WTC11 (cell line): ENCODE measurements at regions not wholly inside any gene's neighbourhood (a gene's known extent, or its start where the extent isn't known, plus 50 kb on each side); places are given as distances from the start of the nearest gene placed in this dataset.

Experiments
- ATAC-seq: fragments of 200-7000 bp; cut with Tn5 transposase; 2 replicates; pipeline ENCODE4 v1.10.0; 2021; ENCODE audit warnings: mild to moderate bottlenecking, moderate library complexity
- CTCF ChIA-PET: fragments of 300-600 bp; sonication (Branson Sonifier 250); formaldehyde crosslinking; loops from one replicate; lab custom pipeline; 2021; ENCODE audit warnings: antibody characterized with exemption; lab: Charles Lee
- POLR2A ChIA-PET: fragments of 350-600 bp; sonication (Branson Sonifier 250); formaldehyde crosslinking; loops from one replicate; lab custom pipeline; 2021; ENCODE audit warnings: antibody characterized with exemption; lab: Charles Lee
- DNase-seq: peaks from one replicate; pipeline ENCODE4 v3.0.0; 2021; ENCODE audit warnings: low spot score
- H3K27ac Mint-ChIP-seq: 2 replicates; pipeline ENCODE4 v1.8.0; 2021; ENCODE audit warnings: mixed read lengths
- H3K27me3 Mint-ChIP-seq: 2 replicates; pipeline ENCODE4 v1.8.0; 2021; ENCODE audit warnings: low read depth, mild to moderate bottlenecking, moderate library complexity, mixed read lengths
- H3K36me3 Mint-ChIP-seq: 2 replicates; pipeline ENCODE4 v1.8.0; 2021; ENCODE audit warnings: mixed read lengths
- H3K4me1 Mint-ChIP-seq: 2 replicates; pipeline ENCODE4 v1.8.0; 2022; ENCODE audit warnings: mixed read lengths
- H3K4me3 Mint-ChIP-seq: 2 replicates; pipeline ENCODE4 v1.8.0; 2021; ENCODE audit warnings: mild to moderate bottlenecking, moderate library complexity, mixed read lengths
- H3K9me3 Mint-ChIP-seq: 2 replicates; pipeline ENCODE4 v1.8.0; 2021; ENCODE audit warnings: mixed read lengths
- ESRRA ChIP-seq: sonication (generic); formaldehyde crosslinking; IDR thresholded peaks from 2 replicates; pipeline ENCODE4 v1.8.1; 2022; ENCODE audit warnings: mild to moderate bottlenecking, missing genetic modification reagents, borderline replicate concordance
- FOXJ3 ChIP-seq: sonication (generic); formaldehyde crosslinking; IDR thresholded peaks from 2 replicates; pipeline ENCODE4 v1.9.0; 2021; ENCODE audit warnings: missing genetic modification reagents, mild to moderate bottlenecking, borderline replicate concordance
- FOXK1 ChIP-seq: sonication (generic); formaldehyde crosslinking; IDR thresholded peaks from 2 replicates; pipeline ENCODE4 v1.8.0; 2022; ENCODE audit warnings: mild to moderate bottlenecking, moderate library complexity, missing genetic modification reagents
- HMGA2 ChIP-seq: fragments of 250-450 bp; sonication (Bioruptor Pico); IDR thresholded peaks from 2 replicates; pipeline ENCODE4 v1.4.0; 2021; ENCODE audit warnings: mild to moderate bottlenecking, moderate library complexity
- MYBL2 ChIP-seq: sonication (generic); formaldehyde crosslinking; IDR thresholded peaks from 2 replicates; pipeline ENCODE4 v1.8.1; 2023; ENCODE audit warnings: mild to moderate bottlenecking, moderate library complexity, missing genetic modification reagents
- NFATC4 ChIP-seq: fragments of 250-450 bp; sonication (Bioruptor Pico); IDR thresholded peaks from 2 replicates; pipeline ENCODE4 v1.9.0; 2021; ENCODE audit warnings: mild to moderate bottlenecking
- SP1 ChIP-seq: sonication (generic); formaldehyde crosslinking; conservative IDR thresholded peaks from 2 replicates; pipeline ENCODE4 v1.8.1; 2022; ENCODE audit warnings: missing genetic modification reagents
- TEAD4 ChIP-seq: sonication (generic); formaldehyde crosslinking; IDR thresholded peaks from 2 replicates; pipeline ENCODE4 v1.8.0; 2022; ENCODE audit warnings: mild to moderate bottlenecking, missing genetic modification reagents
- ZBTB21 ChIP-seq: sonication (generic); formaldehyde crosslinking; IDR thresholded peaks from 2 replicates; pipeline ENCODE4 v1.8.1; 2023; ENCODE audit warnings: mild to moderate bottlenecking, missing genetic modification reagents, borderline replicate concordance
- ZNF219 ChIP-seq: sonication (generic); formaldehyde crosslinking; IDR thresholded peaks from 2 replicates; pipeline ENCODE4 v1.8.0; 2023; ENCODE audit warnings: missing genetic modification reagents, mild to moderate bottlenecking, borderline replicate concordance
- ZNF232 ChIP-seq: sonication (generic); formaldehyde crosslinking; IDR thresholded peaks from 2 replicates; pipeline ENCODE4 v1.8.0; 2022; ENCODE audit warnings: mild to moderate bottlenecking, missing genetic modification reagents
- TF ChIP-seq, protein P1 (sequence below): sonication (generic); formaldehyde crosslinking; IDR thresholded peaks from 2 replicates; pipeline ENCODE4 v1.8.0; 2023; ENCODE audit warnings: missing genetic modification reagents, mild to moderate bottlenecking, borderline replicate concordance
- TF ChIP-seq, protein P2 (sequence below): sonication (generic); formaldehyde crosslinking; IDR thresholded peaks from 2 replicates; pipeline ENCODE4 v1.8.1; 2022; ENCODE audit warnings: low read depth, missing genetic modification reagents, borderline replicate concordance
- TF ChIP-seq, protein P3 (sequence below): sonication (generic); formaldehyde crosslinking; IDR thresholded peaks from 2 replicates; pipeline ENCODE4 v1.8.0; 2023; ENCODE audit warnings: missing genetic modification reagents
- TF ChIP-seq, protein P4 (sequence below): fragments of 250-450 bp; sonication (Bioruptor Pico); IDR thresholded peaks from 2 replicates; pipeline ENCODE4 v1.9.0; 2021; ENCODE audit warnings: mild to moderate bottlenecking
- TF ChIP-seq, protein P5 (sequence below): sonication (generic); formaldehyde crosslinking; IDR thresholded peaks from 2 replicates; pipeline ENCODE4 v1.8.1; 2022; ENCODE audit warnings: missing genetic modification reagents, borderline replicate concordance
- TF ChIP-seq, protein P6 (sequence below): sonication (generic); formaldehyde crosslinking; IDR thresholded peaks from 2 replicates; pipeline ENCODE4 v1.8.0; 2022; ENCODE audit warnings: mild to moderate bottlenecking, missing genetic modification reagents
- TF ChIP-seq, protein P7 (sequence below): sonication (generic); formaldehyde crosslinking; IDR thresholded peaks from 2 replicates; pipeline ENCODE4 v1.8.1; 2023; ENCODE audit warnings: mild to moderate bottlenecking, missing genetic modification reagents
- TF ChIP-seq, protein P8 (sequence below): sonication (generic); formaldehyde crosslinking; IDR thresholded peaks from 2 replicates; pipeline ENCODE4 v1.8.1; 2023; ENCODE audit warnings: mild to moderate bottlenecking, missing genetic modification reagents

DNA sequence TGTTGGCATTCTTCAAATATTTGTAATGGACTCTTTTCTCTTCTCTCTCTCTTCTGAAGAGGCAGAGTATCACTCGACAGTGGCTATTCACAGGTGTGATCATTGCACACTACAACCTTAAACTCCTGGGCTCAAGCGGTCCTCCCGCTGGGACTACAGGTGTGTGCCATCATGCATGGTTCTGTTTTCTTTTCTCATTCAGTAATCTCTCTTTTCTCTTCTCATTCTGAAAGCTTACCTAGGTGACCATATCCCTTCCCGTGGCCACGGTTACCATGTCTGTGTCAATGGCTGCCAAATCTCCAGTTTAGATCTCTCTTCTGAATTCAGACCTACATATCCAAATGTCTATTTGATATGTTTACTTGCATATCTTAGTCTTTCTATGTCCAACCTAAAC is 96.3 kb downstream of the SOX2 start (continued):
- TF ChIP-seq, protein P1, sequence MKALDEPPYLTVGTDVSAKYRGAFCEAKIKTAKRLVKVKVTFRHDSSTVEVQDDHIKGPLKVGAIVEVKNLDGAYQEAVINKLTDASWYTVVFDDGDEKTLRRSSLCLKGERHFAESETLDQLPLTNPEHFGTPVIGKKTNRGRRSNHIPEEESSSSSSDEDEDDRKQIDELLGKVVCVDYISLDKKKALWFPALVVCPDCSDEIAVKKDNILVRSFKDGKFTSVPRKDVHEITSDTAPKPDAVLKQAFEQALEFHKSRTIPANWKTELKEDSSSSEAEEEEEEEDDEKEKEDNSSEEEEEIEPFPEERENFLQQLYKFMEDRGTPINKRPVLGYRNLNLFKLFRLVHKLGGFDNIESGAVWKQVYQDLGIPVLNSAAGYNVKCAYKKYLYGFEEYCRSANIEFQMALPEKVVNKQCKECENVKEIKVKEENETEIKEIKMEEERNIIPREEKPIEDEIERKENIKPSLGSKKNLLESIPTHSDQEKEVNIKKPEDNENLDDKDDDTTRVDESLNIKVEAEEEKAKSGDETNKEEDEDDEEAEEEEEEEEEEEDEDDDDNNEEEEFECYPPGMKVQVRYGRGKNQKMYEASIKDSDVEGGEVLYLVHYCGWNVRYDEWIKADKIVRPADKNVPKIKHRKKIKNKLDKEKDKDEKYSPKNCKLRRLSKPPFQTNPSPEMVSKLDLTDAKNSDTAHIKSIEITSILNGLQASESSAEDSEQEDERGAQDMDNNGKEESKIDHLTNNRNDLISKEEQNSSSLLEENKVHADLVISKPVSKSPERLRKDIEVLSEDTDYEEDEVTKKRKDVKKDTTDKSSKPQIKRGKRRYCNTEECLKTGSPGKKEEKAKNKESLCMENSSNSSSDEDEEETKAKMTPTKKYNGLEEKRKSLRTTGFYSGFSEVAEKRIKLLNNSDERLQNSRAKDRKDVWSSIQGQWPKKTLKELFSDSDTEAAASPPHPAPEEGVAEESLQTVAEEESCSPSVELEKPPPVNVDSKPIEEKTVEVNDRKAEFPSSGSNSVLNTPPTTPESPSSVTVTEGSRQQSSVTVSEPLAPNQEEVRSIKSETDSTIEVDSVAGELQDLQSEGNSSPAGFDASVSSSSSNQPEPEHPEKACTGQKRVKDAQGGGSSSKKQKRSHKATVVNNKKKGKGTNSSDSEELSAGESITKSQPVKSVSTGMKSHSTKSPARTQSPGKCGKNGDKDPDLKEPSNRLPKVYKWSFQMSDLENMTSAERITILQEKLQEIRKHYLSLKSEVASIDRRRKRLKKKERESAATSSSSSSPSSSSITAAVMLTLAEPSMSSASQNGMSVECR (CRISPR knock-in tag) = no peak
- TF ChIP-seq, all 79 proteins: peak for 0

DNA sequence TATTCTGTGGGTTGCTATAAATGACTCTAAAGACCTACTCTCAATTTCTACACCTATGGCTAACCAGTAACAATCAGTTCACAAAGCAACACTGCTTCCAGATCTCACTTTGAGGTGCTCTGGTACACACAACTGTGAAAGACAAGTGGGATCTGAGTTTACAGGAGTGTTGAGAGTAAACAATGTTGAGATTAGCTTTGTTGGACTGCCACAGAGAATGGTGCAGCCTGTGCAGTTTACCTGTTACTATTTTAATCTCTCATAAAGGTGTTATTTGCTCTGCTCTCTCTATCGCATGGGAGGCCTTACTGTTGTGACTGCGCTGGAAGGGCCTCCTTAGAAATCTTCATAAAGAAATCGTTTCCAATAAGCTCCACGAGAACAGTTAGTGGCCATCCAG is 112.0 kb downstream of the SOX2 start:
- H3K4me1 Mint-ChIP-seq = peaks cover 15% of the 10 kb centered on the region
- ChIA-PET POLR2A (interaction anchor here (0.6 kb wide), 1 partner anchor 18 kb away, joined by 4 read pairs; no protein-coding TSS in a partner anchor), CTCF (no interaction called here)
- H3K36me3 Mint-ChIP-seq = no peaks in the 10 kb centered on the region
- no peaks in the 10 kb centered on the region for H3K27me3 Mint-ChIP-seq
- ATAC-seq = no peak
- TF ChIP-seq ZNF232 (no peak), MYBL2 (no peak), FOXK1 (CRISPR knock-in tag) (no peak), ESRRA (CRISPR knock-in tag) (no peak), ZBTB21 (CRISPR knock-in tag) (no peak), ZNF219 (no peak), HMGA2 (CRISPR knock-in tag) (no peak), TEAD4 (CRISPR knock-in tag) (no peak), FOXJ3 (no peak), NFATC4 (CRISPR knock-in tag) (no peak), SP1 (CRISPR knock-in tag) (no peak)
- TF ChIP-seq, protein P2, sequence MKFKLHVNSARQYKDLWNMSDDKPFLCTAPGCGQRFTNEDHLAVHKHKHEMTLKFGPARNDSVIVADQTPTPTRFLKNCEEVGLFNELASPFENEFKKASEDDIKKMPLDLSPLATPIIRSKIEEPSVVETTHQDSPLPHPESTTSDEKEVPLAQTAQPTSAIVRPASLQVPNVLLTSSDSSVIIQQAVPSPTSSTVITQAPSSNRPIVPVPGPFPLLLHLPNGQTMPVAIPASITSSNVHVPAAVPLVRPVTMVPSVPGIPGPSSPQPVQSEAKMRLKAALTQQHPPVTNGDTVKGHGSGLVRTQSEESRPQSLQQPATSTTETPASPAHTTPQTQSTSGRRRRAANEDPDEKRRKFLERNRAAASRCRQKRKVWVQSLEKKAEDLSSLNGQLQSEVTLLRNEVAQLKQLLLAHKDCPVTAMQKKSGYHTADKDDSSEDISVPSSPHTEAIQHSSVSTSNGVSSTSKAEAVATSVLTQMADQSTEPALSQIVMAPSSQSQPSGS (CRISPR knock-in tag) = no peak
- TF ChIP-seq, protein P3, sequence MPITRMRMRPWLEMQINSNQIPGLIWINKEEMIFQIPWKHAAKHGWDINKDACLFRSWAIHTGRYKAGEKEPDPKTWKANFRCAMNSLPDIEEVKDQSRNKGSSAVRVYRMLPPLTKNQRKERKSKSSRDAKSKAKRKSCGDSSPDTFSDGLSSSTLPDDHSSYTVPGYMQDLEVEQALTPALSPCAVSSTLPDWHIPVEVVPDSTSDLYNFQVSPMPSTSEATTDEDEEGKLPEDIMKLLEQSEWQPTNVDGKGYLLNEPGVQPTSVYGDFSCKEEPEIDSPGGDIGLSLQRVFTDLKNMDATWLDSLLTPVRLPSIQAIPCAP (CRISPR knock-in tag) = no peak
- TF ChIP-seq, protein P4, sequence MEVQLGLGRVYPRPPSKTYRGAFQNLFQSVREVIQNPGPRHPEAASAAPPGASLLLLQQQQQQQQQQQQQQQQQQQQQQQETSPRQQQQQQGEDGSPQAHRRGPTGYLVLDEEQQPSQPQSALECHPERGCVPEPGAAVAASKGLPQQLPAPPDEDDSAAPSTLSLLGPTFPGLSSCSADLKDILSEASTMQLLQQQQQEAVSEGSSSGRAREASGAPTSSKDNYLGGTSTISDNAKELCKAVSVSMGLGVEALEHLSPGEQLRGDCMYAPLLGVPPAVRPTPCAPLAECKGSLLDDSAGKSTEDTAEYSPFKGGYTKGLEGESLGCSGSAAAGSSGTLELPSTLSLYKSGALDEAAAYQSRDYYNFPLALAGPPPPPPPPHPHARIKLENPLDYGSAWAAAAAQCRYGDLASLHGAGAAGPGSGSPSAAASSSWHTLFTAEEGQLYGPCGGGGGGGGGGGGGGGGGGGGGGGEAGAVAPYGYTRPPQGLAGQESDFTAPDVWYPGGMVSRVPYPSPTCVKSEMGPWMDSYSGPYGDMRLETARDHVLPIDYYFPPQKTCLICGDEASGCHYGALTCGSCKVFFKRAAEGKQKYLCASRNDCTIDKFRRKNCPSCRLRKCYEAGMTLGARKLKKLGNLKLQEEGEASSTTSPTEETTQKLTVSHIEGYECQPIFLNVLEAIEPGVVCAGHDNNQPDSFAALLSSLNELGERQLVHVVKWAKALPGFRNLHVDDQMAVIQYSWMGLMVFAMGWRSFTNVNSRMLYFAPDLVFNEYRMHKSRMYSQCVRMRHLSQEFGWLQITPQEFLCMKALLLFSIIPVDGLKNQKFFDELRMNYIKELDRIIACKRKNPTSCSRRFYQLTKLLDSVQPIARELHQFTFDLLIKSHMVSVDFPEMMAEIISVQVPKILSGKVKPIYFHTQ (CRISPR knock-in tag) = no peak
- TF ChIP-seq, protein P5, sequence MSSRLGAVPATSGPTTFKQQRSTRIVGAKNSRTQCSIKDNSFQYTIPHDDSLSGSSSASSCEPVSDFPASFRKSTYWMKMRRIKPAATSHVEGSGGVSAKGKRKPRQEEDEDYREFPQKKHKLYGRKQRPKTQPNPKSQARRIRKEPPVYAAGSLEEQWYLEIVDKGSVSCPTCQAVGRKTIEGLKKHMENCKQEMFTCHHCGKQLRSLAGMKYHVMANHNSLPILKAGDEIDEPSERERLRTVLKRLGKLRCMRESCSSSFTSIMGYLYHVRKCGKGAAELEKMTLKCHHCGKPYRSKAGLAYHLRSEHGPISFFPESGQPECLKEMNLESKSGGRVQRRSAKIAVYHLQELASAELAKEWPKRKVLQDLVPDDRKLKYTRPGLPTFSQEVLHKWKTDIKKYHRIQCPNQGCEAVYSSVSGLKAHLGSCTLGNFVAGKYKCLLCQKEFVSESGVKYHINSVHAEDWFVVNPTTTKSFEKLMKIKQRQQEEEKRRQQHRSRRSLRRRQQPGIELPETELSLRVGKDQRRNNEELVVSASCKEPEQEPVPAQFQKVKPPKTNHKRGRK (CRISPR knock-in tag) = no peak
- TF ChIP-seq, protein P6, sequence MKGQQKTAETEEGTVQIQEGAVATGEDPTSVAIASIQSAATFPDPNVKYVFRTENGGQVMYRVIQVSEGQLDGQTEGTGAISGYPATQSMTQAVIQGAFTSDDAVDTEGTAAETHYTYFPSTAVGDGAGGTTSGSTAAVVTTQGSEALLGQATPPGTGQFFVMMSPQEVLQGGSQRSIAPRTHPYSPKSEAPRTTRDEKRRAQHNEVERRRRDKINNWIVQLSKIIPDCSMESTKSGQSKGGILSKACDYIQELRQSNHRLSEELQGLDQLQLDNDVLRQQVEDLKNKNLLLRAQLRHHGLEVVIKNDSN (CRISPR knock-in tag) = no peak
- TF ChIP-seq, protein P7, sequence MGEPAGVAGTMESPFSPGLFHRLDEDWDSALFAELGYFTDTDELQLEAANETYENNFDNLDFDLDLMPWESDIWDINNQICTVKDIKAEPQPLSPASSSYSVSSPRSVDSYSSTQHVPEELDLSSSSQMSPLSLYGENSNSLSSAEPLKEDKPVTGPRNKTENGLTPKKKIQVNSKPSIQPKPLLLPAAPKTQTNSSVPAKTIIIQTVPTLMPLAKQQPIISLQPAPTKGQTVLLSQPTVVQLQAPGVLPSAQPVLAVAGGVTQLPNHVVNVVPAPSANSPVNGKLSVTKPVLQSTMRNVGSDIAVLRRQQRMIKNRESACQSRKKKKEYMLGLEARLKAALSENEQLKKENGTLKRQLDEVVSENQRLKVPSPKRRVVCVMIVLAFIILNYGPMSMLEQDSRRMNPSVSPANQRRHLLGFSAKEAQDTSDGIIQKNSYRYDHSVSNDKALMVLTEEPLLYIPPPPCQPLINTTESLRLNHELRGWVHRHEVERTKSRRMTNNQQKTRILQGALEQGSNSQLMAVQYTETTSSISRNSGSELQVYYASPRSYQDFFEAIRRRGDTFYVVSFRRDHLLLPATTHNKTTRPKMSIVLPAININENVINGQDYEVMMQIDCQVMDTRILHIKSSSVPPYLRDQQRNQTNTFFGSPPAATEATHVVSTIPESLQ = no peak
- TF ChIP-seq, protein P8, sequence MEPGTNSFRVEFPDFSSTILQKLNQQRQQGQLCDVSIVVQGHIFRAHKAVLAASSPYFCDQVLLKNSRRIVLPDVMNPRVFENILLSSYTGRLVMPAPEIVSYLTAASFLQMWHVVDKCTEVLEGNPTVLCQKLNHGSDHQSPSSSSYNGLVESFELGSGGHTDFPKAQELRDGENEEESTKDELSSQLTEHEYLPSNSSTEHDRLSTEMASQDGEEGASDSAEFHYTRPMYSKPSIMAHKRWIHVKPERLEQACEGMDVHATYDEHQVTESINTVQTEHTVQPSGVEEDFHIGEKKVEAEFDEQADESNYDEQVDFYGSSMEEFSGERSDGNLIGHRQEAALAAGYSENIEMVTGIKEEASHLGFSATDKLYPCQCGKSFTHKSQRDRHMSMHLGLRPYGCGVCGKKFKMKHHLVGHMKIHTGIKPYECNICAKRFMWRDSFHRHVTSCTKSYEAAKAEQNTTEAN (CRISPR knock-in tag) = no peak
- H3K9me3 Mint-ChIP-seq = no peaks in the 10 kb centered on the region
- H3K27ac Mint-ChIP-seq = no peak overlapping the region
- no peak for DNase-seq
- H3K4me3 Mint-ChIP-seq = no peak overlapping the region
